DOHH2 (cell line): ENCODE measurements at regions not wholly inside any gene's neighbourhood (a gene's known extent, or its start where the extent isn't known, plus 50 kb on each side); places are given as distances from the start of the nearest gene placed in this dataset.

Experiments used
- EZH2phosphoT487 ChIP-seq: fragments of 200-600 bp; sonication (generic); IDR thresholded peaks from 2 replicates; pipeline ENCODE4 v1.6.1; 2017; ENCODE audit warnings: borderline replicate concordance, mild to moderate bottlenecking, antibody characterized with exemption, low read length, moderate library complexity, mixed read lengths
- TF ChIP-seq, protein P1 (sequence below): fragments of 200-600 bp; sonication (generic); IDR thresholded peaks from one replicate; pipeline ENCODE4 v1.5.1; 2014; ENCODE audit warnings: antibody characterized with exemption, mild to moderate bottlenecking, low read depth, low read length; ENCODE audit not compliant: poor library complexity, severe bottlenecking

GRCh38 chr3:102909904-102910303 lies 475.1 kb downstream of the ZPLD1 start:
- no peak for TF ChIP-seq EZH2phosphoT487
- TF ChIP-seq, protein P1, sequence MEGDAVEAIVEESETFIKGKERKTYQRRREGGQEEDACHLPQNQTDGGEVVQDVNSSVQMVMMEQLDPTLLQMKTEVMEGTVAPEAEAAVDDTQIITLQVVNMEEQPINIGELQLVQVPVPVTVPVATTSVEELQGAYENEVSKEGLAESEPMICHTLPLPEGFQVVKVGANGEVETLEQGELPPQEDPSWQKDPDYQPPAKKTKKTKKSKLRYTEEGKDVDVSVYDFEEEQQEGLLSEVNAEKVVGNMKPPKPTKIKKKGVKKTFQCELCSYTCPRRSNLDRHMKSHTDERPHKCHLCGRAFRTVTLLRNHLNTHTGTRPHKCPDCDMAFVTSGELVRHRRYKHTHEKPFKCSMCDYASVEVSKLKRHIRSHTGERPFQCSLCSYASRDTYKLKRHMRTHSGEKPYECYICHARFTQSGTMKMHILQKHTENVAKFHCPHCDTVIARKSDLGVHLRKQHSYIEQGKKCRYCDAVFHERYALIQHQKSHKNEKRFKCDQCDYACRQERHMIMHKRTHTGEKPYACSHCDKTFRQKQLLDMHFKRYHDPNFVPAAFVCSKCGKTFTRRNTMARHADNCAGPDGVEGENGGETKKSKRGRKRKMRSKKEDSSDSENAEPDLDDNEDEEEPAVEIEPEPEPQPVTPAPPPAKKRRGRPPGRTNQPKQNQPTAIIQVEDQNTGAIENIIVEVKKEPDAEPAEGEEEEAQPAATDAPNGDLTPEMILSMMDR, result no peak
